ENCODE measurements at regions not wholly inside any gene's neighbourhood (a gene's known extent, or its start where the extent isn't known, plus 50 kb on each side); places are given as distances from the start of the nearest gene placed in this dataset.

GRCh38 chr12:42933461-42934081 lies 344.0 kb upstream of the PRICKLE1 start:
- Histone ChIP-seq H3K4me3 (ENCODE audit: low read length) (no peak overlapping the region), H3K9me3 (ENCODE audit: control insufficient read depth, low read length) (no peaks in the 10 kb centered on the region), H3K9ac (ENCODE audit: low read length) (no peak overlapping the region), H3K36me3 (ENCODE audit: control insufficient read depth, insufficient read depth, low read length, severe bottlenecking) (no peaks in the 10 kb centered on the region), H3K4me1 (ENCODE audit: control insufficient read depth, insufficient read depth, low read length) (peaks cover 15% of the 10 kb centered on the region), H3K27me3 (replicated peaks; ENCODE audit: control insufficient read depth, insufficient read depth, low read length) (no peaks in the 10 kb centered on the region)
- DNase-seq (ENCODE audit: low read depth), result no peak

GRCh38 chr12:42932936-42933335 lies 343.4 kb upstream of the PRICKLE1 start:
- no peak overlapping the region for H3K9ac ChIP-seq (ENCODE audit: low read length)
- no peaks in the 10 kb centered on the region for H3K9me3 ChIP-seq (ENCODE audit: control insufficient read depth, low read length)
- DNase-seq (ENCODE audit: low read depth), result no peak
- H3K36me3 ChIP-seq (ENCODE audit: control insufficient read depth, insufficient read depth, low read length, severe bottlenecking), result no peaks in the 10 kb centered on the region
- H3K4me1 ChIP-seq (ENCODE audit: control insufficient read depth, insufficient read depth, low read length), result peaks cover 15% of the 10 kb centered on the region
- no peak overlapping the region for H3K4me3 ChIP-seq (ENCODE audit: low read length)
- no peaks in the 10 kb centered on the region for H3K27me3 ChIP-seq (replicated peaks; ENCODE audit: control insufficient read depth, insufficient read depth, low read length)

- Histone ChIP-seq H3K9me3 (ENCODE audit: control insufficient read depth, low read length) (no peaks in the 10 kb centered on the region), H3K4me3 (ENCODE audit: low read length) (no peak overlapping the region), H3K27me3 (replicated peaks; ENCODE audit: control insufficient read depth, insufficient read depth, low read length) (no peaks in the 10 kb centered on the region), H3K4me1 (ENCODE audit: control insufficient read depth, insufficient read depth, low read length) (peaks cover 20% of the 10 kb centered on the region), H3K36me3 (ENCODE audit: control insufficient read depth, insufficient read depth, low read length, severe bottlenecking) (no peaks in the 10 kb centered on the region), H3K9ac (ENCODE audit: low read length) (no peak overlapping the region)
- no peak for DNase-seq (ENCODE audit: low read depth)
These were observed 336.7 kb upstream of the PRICKLE1 start for GRCh38 chr12:42926232-42926631.

GRCh38 chr12:42924482-42924881 lies 334.9 kb upstream of the PRICKLE1 start:
- Histone ChIP-seq H3K4me3 (ENCODE audit: low read length) (no peak overlapping the region), H3K9me3 (ENCODE audit: control insufficient read depth, low read length) (no peaks in the 10 kb centered on the region), H3K9ac (ENCODE audit: low read length) (no peak overlapping the region), H3K27me3 (replicated peaks; ENCODE audit: control insufficient read depth, insufficient read depth, low read length) (no peaks in the 10 kb centered on the region), H3K4me1 (ENCODE audit: control insufficient read depth, insufficient read depth, low read length) (peaks cover 20% of the 10 kb centered on the region), H3K36me3 (ENCODE audit: control insufficient read depth, insufficient read depth, low read length, severe bottlenecking) (no peaks in the 10 kb centered on the region)
- DNase-seq (ENCODE audit: low read depth), result no peak

GRCh38 chr12:42923583-42923982 lies 334.0 kb upstream of the PRICKLE1 start:
- H3K9me3 ChIP-seq (ENCODE audit: control insufficient read depth, low read length), result no peaks in the 10 kb centered on the region
- no peaks in the 10 kb centered on the region for H3K27me3 ChIP-seq (replicated peaks; ENCODE audit: control insufficient read depth, insufficient read depth, low read length)
- H3K36me3 ChIP-seq (ENCODE audit: control insufficient read depth, insufficient read depth, low read length, severe bottlenecking), result no peaks in the 10 kb centered on the region
- no peak overlapping the region for H3K4me3 ChIP-seq (ENCODE audit: low read length)
- H3K9ac ChIP-seq (ENCODE audit: low read length), result no peak overlapping the region
- peaks cover 20% of the 10 kb centered on the region for H3K4me1 ChIP-seq (ENCODE audit: control insufficient read depth, insufficient read depth, low read length)
- DNase-seq (ENCODE audit: low read depth), result peak; percentile 11

GRCh38 chr12:42923156-42923555 lies 333.6 kb upstream of the PRICKLE1 start:
- no peak overlapping the region for H3K4me3 ChIP-seq (ENCODE audit: low read length)

GRCh38 chr12:42922505-42922850 lies 332.9 kb upstream of the PRICKLE1 start:
- Histone ChIP-seq H3K4me3 (ENCODE audit: low read length) (no peak overlapping the region), H3K9me3 (ENCODE audit: control insufficient read depth, low read length) (no peaks in the 10 kb centered on the region), H3K4me1 (ENCODE audit: control insufficient read depth, insufficient read depth, low read length) (peaks cover 20% of the 10 kb centered on the region), H3K9ac (ENCODE audit: low read length) (no peak overlapping the region), H3K36me3 (ENCODE audit: control insufficient read depth, insufficient read depth, low read length, severe bottlenecking) (no peaks in the 10 kb centered on the region), H3K27me3 (replicated peaks; ENCODE audit: control insufficient read depth, insufficient read depth, low read length) (no peaks in the 10 kb centered on the region)
- peak; percentile 4 for DNase-seq (ENCODE audit: low read depth)

More at GRCh38 chr12:42923156-42923555, 333.6 kb upstream of the PRICKLE1 start:
- peak; percentile 43 for DNase-seq (ENCODE audit: low read depth)
- H3K9me3 ChIP-seq (ENCODE audit: control insufficient read depth, low read length), result no peaks in the 10 kb centered on the region
- no peaks in the 10 kb centered on the region for H3K27me3 ChIP-seq (replicated peaks; ENCODE audit: control insufficient read depth, insufficient read depth, low read length)
- no peak overlapping the region for H3K9ac ChIP-seq (ENCODE audit: low read length)
- H3K36me3 ChIP-seq (ENCODE audit: control insufficient read depth, insufficient read depth, low read length, severe bottlenecking), result no peaks in the 10 kb centered on the region
- peaks cover 20% of the 10 kb centered on the region for H3K4me1 ChIP-seq (ENCODE audit: control insufficient read depth, insufficient read depth, low read length)

GRCh38 chr12:42921741-42922504 lies 332.4 kb upstream of the PRICKLE1 start:
- Histone ChIP-seq H3K4me3 (ENCODE audit: low read length) (no peak overlapping the region), H3K9me3 (ENCODE audit: control insufficient read depth, low read length) (no peaks in the 10 kb centered on the region), H3K36me3 (ENCODE audit: control insufficient read depth, insufficient read depth, low read length, severe bottlenecking) (no peaks in the 10 kb centered on the region), H3K9ac (ENCODE audit: low read length) (no peak overlapping the region), H3K27me3 (replicated peaks; ENCODE audit: control insufficient read depth, insufficient read depth, low read length) (no peaks in the 10 kb centered on the region), H3K4me1 (ENCODE audit: control insufficient read depth, insufficient read depth, low read length) (peaks cover 20% of the 10 kb centered on the region)
- peak; percentile 34 for DNase-seq (ENCODE audit: low read depth)

GRCh38 chr12:42919691-42920090 lies 330.1 kb upstream of the PRICKLE1 start:
- Histone ChIP-seq H3K27me3 (replicated peaks; ENCODE audit: control insufficient read depth, insufficient read depth, low read length) (no peaks in the 10 kb centered on the region), H3K36me3 (ENCODE audit: control insufficient read depth, insufficient read depth, low read length, severe bottlenecking) (no peaks in the 10 kb centered on the region), H3K9ac (ENCODE audit: low read length) (no peak overlapping the region), H3K4me3 (ENCODE audit: low read length) (no peak overlapping the region), H3K4me1 (ENCODE audit: control insufficient read depth, insufficient read depth, low read length) (peaks cover 18% of the 10 kb centered on the region), H3K9me3 (ENCODE audit: control insufficient read depth, low read length) (no peaks in the 10 kb centered on the region)
- DNase-seq (ENCODE audit: low read depth), result no peak

- Histone ChIP-seq H3K9ac (ENCODE audit: low read length) (no peak overlapping the region), H3K36me3 (ENCODE audit: control insufficient read depth, insufficient read depth, low read length, severe bottlenecking) (no peaks in the 10 kb centered on the region), H3K9me3 (ENCODE audit: control insufficient read depth, low read length) (no peaks in the 10 kb centered on the region), H3K27me3 (replicated peaks; ENCODE audit: control insufficient read depth, insufficient read depth, low read length) (no peaks in the 10 kb centered on the region), H3K4me1 (ENCODE audit: control insufficient read depth, insufficient read depth, low read length) (peaks cover 6% of the 10 kb centered on the region), H3K4me3 (ENCODE audit: low read length) (no peak overlapping the region)
- DNase-seq (ENCODE audit: low read depth), result no peak
These were observed 328.9 kb upstream of the PRICKLE1 start for GRCh38 chr12:42918443-42918842.

- no peaks in the 10 kb centered on the region for H3K4me1 ChIP-seq (ENCODE audit: control insufficient read depth, insufficient read depth, low read length)
- no peak for DNase-seq (ENCODE audit: low read depth)
- no peaks in the 10 kb centered on the region for H3K36me3 ChIP-seq (ENCODE audit: control insufficient read depth, insufficient read depth, low read length, severe bottlenecking)
- H3K27me3 ChIP-seq (replicated peaks; ENCODE audit: control insufficient read depth, insufficient read depth, low read length), result no peaks in the 10 kb centered on the region
- no peak overlapping the region for H3K4me3 ChIP-seq (ENCODE audit: low read length)
- no peaks in the 10 kb centered on the region for H3K9me3 ChIP-seq (ENCODE audit: control insufficient read depth, low read length)
- H3K9ac ChIP-seq (ENCODE audit: low read length), result no peak overlapping the region
These were observed 326.6 kb upstream of the PRICKLE1 start for GRCh38 chr12:42916143-42916542.

All from adipocyte (in vitro differentiated cells).